CD4-positive, alpha-beta T cell treated with Interleukin-15 for 1 hour (primary cell): ENCODE measurements at regions not wholly inside any gene's neighbourhood (a gene's known extent, or its start where the extent isn't known, plus 50 kb on each side); places are given as distances from the start of the nearest gene placed in this dataset.

Experiments
- DNase-seq: peaks from one replicate; pipeline ENCODE4 v3.0.0-alpha.2; 2020

- DNase-seq, result no peak
Observed at GRCh38 chr11:95545116-95545875, 244.3 kb downstream of the FAM76B start.

- DNase-seq, result no peak
Observed at GRCh38 chr11:95544095-95544856, 245.3 kb downstream of the FAM76B start.

- no peak for DNase-seq
Observed at GRCh38 chr11:95542868-95543551, 246.6 kb downstream of the FAM76B start.

DNA sequence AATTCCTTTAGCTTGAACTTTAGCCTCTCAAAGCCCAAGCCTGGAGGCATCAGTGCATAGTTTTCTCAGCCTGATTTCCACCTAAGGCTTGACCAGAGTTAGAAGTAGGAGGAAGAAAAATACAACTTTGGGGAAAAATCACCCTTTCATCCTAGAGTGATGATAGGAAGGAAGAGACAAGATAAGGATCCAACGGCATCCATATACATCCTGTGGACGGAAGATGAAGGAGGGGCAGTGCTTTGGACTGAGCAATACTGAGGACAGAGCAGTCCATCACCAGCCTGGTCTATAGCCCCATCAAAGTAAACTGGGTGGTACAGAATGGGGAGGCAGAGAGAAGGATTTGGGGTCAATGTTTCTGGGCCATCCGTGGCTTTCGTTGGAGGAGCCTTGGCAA, 247.9 kb downstream of the FAM76B start:
- DNase-seq, result no peak

- DNase-seq, result no peak
Observed at GRCh38 chr11:95536047-95536690, 253.4 kb downstream of the FAM76B start.

DNA sequence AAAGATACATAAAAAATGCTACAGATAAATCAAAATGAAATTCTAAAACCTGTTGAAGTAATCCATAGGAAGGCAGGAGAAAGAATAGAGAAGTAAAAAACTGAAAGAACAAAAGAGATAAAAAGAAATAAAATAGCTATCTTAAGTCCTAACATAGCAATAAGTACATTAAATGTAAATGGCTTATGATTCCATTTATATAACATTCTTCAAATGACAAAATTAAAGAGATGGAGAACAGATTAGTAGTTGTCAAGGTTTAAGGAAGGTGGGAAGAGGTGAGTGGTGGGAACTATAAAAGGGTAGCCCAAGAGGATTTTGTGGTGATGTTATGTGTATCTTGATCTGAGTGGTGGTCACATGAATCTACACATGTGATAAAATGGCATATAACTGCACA, 254.8 kb downstream of the FAM76B start:
- no peak for DNase-seq

GRCh38 chr11:95534226-95534625, 255.4 kb downstream of the FAM76B start:
- DNase-seq, result no peak

DNA sequence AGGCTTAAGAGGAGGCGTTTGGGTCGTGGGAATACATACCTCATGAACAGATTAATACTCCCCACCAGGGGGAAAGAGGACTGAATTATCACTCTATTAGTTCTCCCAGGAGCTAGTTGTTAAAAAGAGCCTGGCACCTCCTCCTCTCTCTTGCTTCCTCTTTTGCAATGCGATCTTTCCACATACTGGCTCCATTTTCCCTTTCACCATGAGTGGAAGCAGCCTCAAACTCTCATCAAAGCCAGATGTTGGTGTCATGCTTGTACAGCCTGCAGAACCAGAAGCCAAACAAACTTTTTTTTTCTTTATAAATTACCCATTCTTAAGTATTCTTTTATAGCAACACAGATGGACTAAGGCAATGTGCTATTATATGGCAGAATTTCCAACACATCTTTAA, 258.5 kb downstream of the FAM76B start:
- DNase-seq, result no peak

- no peak for DNase-seq
Observed at GRCh38 chr11:95524314-95525036, 265.1 kb downstream of the FAM76B start.

DNA sequence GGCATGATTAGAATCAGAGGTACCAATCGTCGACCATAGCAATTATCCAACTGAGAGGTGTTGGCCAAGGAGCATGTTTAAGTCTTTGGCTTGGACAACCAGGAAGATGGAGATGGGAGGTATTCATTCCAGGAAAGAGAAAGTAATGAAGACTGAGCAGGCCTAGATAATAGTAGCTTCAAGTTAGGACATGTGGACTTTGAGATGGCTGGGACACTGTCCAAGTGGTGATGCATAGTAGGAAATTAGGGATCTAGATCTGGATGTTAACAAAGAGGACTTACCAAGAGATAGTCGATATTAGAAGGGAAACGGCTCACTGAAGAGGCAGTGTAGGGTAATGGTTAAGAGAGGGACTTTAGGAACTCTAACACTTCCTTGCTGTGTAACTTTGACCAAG, 266.7 kb downstream of the FAM76B start:
- no peak for DNase-seq

DNA sequence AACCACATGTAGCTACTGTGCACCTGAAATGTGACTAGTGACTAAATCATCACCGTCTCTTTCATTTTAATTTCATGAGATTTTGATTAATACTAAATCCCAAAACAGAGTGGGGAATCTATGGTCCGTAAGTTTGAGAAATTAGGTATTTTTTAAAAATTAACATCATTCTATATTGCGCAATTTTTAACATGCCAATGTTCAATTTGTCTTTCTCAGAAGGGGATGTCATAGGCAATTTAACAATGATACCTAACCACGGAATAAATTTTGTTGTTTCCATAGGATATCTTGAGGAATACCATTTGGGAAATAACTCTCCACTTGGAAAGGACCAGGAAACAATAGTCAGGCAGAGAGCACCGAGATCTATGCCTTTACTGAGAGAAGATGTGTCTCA, 267.7 kb downstream of the FAM76B start:
- DNase-seq, result no peak

DNA sequence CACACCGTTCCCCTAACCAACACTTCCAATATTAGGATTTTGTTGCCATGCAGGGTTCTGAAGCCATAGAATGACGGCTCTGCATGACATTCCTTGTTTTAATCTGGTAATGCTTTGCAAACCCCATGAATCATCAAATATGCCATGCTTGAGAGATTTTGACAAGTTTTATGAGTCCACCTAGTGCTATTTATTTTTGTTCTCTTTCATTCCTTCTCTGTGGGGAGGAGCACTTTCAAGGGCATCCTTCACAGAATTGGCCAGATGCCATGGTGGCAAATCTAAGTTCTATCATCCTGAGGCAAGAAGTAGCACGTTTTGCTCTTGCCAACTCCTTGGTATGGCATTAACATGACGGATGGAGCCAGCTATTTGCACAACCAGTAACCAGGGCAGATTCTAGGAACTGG, 268.4 kb downstream of the FAM76B start:
- DNase-seq, result no peak

- DNase-seq, result no peak
Observed at GRCh38 chr11:95520369-95521132, 269.0 kb downstream of the FAM76B start.

GRCh38 chr11:95519912-95520311, 269.7 kb downstream of the FAM76B start:
- DNase-seq, result no peak

DNA sequence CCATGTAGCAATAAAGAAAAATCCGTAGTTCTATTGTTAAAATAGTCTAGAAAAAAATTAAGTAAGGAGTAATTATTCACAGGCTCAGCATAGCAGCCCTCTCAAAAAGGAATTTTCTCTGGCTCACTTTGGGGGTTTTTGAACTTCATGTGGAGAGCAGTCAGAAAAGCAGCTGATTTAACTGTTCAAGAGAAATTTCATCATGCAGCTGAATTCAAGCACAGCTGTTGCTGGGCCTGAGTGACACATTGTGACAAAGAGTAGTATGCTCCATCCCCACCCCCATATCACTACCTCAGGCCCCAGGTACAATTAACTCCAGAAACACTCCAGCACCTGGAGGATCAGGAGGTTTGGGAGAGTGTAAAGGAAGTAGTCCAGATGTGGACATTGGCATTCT, 272.1 kb downstream of the FAM76B start:
- no peak for DNase-seq

DNA sequence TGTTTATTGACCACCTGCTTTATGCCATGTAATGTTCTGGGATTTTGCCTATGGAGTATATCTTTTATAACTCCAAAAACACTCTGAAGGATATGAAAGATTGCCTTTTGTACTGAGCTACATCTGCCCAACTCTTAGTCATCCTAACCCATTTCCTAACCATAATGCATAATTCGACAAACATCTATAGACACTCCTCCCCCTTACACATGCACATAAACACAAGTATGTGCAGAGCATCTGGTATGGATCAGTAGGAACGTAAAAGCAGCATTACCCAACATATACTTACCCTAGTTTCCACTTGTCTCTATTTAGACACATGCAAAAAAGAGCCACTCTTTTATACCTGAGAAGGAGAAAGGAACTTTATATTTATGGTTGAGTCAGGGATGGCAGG, 272.8 kb downstream of the FAM76B start:
- DNase-seq, result no peak

DNA sequence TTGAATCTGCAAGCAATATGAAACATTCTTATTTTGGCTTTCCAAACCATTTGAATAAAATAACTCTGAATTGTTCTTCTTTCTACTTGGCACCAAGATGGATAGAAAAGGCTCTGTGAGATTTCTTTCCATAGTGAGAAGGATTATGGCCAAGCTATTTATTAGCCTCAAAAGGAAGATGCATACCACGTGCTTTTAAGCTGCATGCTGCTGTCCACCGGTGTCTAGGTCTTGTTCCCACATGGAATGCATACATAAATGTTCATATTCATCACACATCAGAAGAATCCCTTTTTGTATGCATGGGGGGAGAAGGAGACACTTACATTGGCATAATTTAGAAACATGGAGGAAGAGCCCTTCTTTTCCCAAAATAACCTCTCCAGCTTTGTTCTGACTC, 273.4 kb downstream of the FAM76B start:
- DNase-seq, result no peak

- no peak for DNase-seq
Observed at GRCh38 chr11:95515371-95515770, 274.2 kb downstream of the FAM76B start.

DNA sequence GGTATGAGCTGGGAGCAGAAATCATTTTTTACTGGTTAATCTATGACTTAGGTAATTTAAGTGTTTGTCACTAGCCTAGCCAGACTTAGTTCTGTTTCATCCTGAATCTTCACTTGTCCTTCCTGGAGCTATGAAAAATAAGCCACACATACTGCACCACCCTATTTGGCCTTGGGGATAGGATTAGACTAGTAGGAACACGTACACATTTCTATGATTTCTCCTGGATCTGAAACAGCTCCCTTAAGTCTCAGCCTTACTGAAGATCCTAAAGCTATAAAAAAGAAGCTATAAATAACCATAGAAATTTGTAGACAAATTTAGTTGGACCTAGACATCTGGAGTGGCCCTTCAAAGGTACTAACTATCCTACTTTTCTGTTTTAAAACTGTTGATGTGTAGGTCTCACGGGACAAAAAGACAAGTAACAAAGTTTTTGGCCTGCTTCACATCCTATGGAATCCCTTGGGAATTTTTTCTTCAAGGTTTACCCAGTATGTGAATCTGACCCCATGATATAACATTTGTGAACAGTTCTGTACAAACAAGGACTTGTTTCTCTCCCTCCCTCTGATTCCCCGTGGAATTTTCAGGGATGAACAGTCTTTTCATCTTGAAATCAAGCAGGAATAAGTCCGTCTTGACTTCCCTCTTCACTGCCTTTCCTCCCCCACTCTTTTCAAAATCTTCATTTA, 275.0 kb downstream of the FAM76B start:
- DNase-seq, result no peak

GRCh38 chr11:95512682-95513081, 276.9 kb downstream of the FAM76B start:
- no peak for DNase-seq

DNA sequence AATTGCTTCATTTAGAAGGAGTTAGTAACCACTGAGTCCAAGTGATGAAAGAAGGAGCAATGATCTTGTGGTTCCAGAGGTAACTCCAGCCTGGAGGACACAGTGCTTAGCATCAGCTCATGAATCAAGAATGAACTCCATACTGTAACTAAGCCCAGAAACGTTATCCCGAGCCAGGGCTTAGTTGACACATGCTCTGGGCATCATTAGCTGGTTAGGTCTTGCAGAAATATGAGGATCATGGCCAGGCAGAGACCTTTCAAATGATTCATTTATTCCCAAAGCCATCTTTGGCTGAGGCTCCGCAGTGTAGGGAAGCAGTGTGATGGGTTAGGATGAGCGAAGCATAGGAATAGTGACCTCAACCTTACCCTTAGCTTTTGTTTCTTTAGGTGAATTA, 277.4 kb downstream of the FAM76B start:
- DNase-seq, result no peak
